GM19035 (cell line): ENCODE measurements at regions not wholly inside any gene's neighbourhood (a gene's known extent, or its start where the extent isn't known, plus 50 kb on each side); places are given as distances from the start of the nearest gene placed in this dataset.

ENCODE experiments used
- ATAC-seq: cut with Tn5 transposase; IDR thresholded peaks from one replicate; pipeline ENCODE4 v1.9.1; 2021; ENCODE audit not compliant: unreplicated experiment

- no peak for ATAC-seq
These were observed 51.2 kb upstream of the RPS23 start for GRCh38 chr5:82329393-82329792.
